ENCODE measurements at regions not wholly inside any gene's neighbourhood (a gene's known extent, or its start where the extent isn't known, plus 50 kb on each side); places are given as distances from the start of the nearest gene placed in this dataset.

GRCh38 chr1:93813076-93813475 is 65.9 kb downstream of the DNTTIP2 start:
- TF ChIP-seq CTCF (IDR thresholded peaks at IDR 0.05): no peak
- TF ChIP-seq POLR2A (IDR thresholded peaks at IDR 0.05): no peak

Data from body of pancreas (tissue), 4 donors.